ENCODE measurements at regions not wholly inside any gene's neighbourhood (a gene's known extent, or its start where the extent isn't known, plus 50 kb on each side); places are given as distances from the start of the nearest gene placed in this dataset.

- TF ChIP-seq CTCF (IDR thresholded peaks at IDR 0.05) = no peak
- no peak for TF ChIP-seq EP300 (IDR thresholded peaks at IDR 0.05)
Measured at GRCh38 chr7:140236626-140237025, 59.8 kb upstream of the KDM7A start.
